ENCODE measurements at regions not wholly inside any gene's neighbourhood (a gene's known extent, or its start where the extent isn't known, plus 50 kb on each side); places are given as distances from the start of the nearest gene placed in this dataset.

DNA sequence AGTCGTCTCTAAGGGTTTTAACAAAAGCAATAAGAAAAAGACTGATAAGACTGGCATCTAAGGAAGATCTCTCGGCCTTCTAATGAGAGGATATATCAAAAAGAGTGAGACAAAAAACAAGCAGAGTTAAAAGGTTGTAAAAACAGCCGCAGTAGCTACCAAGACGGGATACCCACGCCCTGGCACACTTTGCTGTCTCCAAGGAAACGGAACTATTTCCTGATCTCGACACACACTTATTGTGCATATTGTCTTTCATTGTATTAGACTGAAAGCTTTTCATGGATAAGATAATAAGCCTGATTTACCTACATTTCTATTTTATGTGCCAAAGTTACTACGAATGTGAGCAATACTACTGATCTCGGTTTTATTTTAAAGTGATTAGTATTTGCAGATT lies 161.5 kb upstream of the MCTP2 start:
- Histone ChIP-seq H3K79me2 (ENCODE audit: insufficient read depth, low read length) (no peaks in the 10 kb centered on the region), H3K9me2 (ENCODE audit: insufficient read depth) (no peaks in the 10 kb centered on the region), H3K9me3 (ENCODE audit: control insufficient read depth in 1 of 2, insufficient read depth in 1 of 2, low read depth in 1 of 2, low read length in 2 of 2) (no peaks in the 10 kb centered on the region), H3K27me3 (ENCODE audit: insufficient read depth, low read length) (no peaks in the 10 kb centered on the region), H4K20me1 (ENCODE audit: insufficient read depth) (no peaks in the 10 kb centered on the region), H3K4me2 (ENCODE audit: low read length) (no peak overlapping the region), H3K27ac (ENCODE audit: low read depth, low read length) (no peak overlapping the region), H3K4me3 (replicated peaks in 1 of 2; ENCODE audit: low read depth in 1 of 2, low read length in 2 of 2) (no peak overlapping the region), H3K4me1 (ENCODE audit: control insufficient read depth in 1 of 2, insufficient read depth in 2 of 2, low read length in 2 of 2) (no peaks in the 10 kb centered on the region), H3K9ac (ENCODE audit: low read length) (no peak overlapping the region), H3K36me3 (ENCODE audit: control insufficient read depth in 1 of 2, insufficient read depth in 2 of 2, low read length in 2 of 2) (no peaks in the 10 kb centered on the region), H2AFZ (ENCODE audit: low read depth, low read length, poor library complexity, severe bottlenecking) (no peak overlapping the region)
- POLR2A ChIA-PET, result no interaction called here
- CTCF ChIA-PET, result interaction anchor here (1.0 kb wide), 1 partner anchor 50 kb away, joined by 4 read pairs; no protein-coding TSS in a partner anchor
- DNase-seq (ENCODE audit: low read depth, low spot score) (no peak), ATAC-seq (no peak)
- no peak for TF ChIP-seq EZH2 (IDR thresholded peaks at IDR 0.05)
- TF ChIP-seq ZBTB33 (IDR thresholded peaks at IDR 0.05; ENCODE audit: extremely low read depth, insufficient replicate concordance, low read length), result no peak
- TF ChIP-seq, protein P1, sequence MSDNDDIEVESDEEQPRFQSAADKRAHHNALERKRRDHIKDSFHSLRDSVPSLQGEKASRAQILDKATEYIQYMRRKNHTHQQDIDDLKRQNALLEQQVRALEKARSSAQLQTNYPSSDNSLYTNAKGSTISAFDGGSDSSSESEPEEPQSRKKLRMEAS (IDR thresholded peaks at IDR 0.05), result no peak
- TF ChIP-seq CTCF (IDR thresholded peaks at IDR 0.05 in 2 of 3, conservative IDR thresholded peaks at IDR 0.05 in 1 of 3; ENCODE audit: borderline replicate concordance in 1 of 3, insufficient read depth in 1 of 3, low read depth in 2 of 3, low read length in 2 of 3), result no peak
- TF ChIP-seq FOSL1 (IDR thresholded peaks at IDR 0.05; ENCODE audit: low read depth), result no peak
- no peak for TF ChIP-seq REST (IDR thresholded peaks at IDR 0.05; ENCODE audit: low read depth)
- no peak for TF ChIP-seq SP1 (IDR thresholded peaks at IDR 0.05; ENCODE audit: low read depth)
- TF ChIP-seq ZNF274 (IDR thresholded peaks at IDR 0.05; ENCODE audit: low read depth, low read length), result no peak
- TF ChIP-seq RAD21 (IDR thresholded peaks at IDR 0.05; ENCODE audit: low read depth), result no peak
- no peak for TF ChIP-seq POLR2AphosphoS5 (IDR thresholded peaks at IDR 0.05; ENCODE audit: low read depth, low read length)
- TF ChIP-seq SIN3A (IDR thresholded peaks at IDR 0.05; ENCODE audit: low read depth), result no peak
- intact Hi-C loops (cut with micrococcal nuclease), result no loop called here
- RAD21 ChIA-PET (ENCODE audit: low non-redundant PET in 1 of 2, low total read pairs in 2 of 2, uncharacterized antibody in 2 of 2, unreplicated experiment in 2 of 2), result no interaction called here
- BruUV-seq (replicated peaks), result no TSS peak
